GM19468 (cell line): ENCODE measurements at regions not wholly inside any gene's neighbourhood (a gene's known extent, or its start where the extent isn't known, plus 50 kb on each side); places are given as distances from the start of the nearest gene placed in this dataset.
"Not testable (repeated sequence)": the region's sequence is repeated elsewhere in the genome, so short reads cannot be mapped to it uniquely, and the experiment has no call there.

Experiments used
- ATAC-seq: cut with Tn5 transposase; IDR thresholded peaks from one replicate; pipeline ENCODE4 v1.9.1; 2021; ENCODE audit warnings: mild to moderate bottlenecking, moderate library complexity, moderate number of reproducible peaks; ENCODE audit not compliant: unreplicated experiment; ENCODE audit errors: extremely low read depth

GRCh38 chr12:89787763-89788162 lies 79.1 kb upstream of the ATP2B1 start:
- ATAC-seq, result no peak

- ATAC-seq, result no peak
Observed at GRCh38 chr12:89786177-89786810, 77.7 kb upstream of the ATP2B1 start.

GRCh38 chr12:89783359-89784060 lies 74.9 kb upstream of the ATP2B1 start:
- no peak for ATAC-seq

GRCh38 chr12:89782807-89783206 lies 74.2 kb upstream of the ATP2B1 start:
- ATAC-seq, result no peak

GRCh38 chr12:89781946-89782550 lies 73.4 kb upstream of the ATP2B1 start:
- no peak for ATAC-seq

GRCh38 chr12:89781156-89781555 lies 72.5 kb upstream of the ATP2B1 start:
- no peak for ATAC-seq

- no peak for ATAC-seq
Observed at GRCh38 chr12:89779090-89779489, 70.5 kb upstream of the ATP2B1 start.

GRCh38 chr12:89777733-89778379 lies 69.2 kb upstream of the ATP2B1 start:
- ATAC-seq, result no peak

- ATAC-seq, result no peak
Observed at GRCh38 chr12:89775986-89776365, 67.3 kb upstream of the ATP2B1 start.

GRCh38 chr12:89775063-89775985 lies 66.7 kb upstream of the ATP2B1 start:
- ATAC-seq, result no peak

- ATAC-seq, result no peak
Observed at GRCh38 chr12:89774645-89775044, 66.0 kb upstream of the ATP2B1 start.

GRCh38 chr12:89770391-89770790 lies 61.8 kb upstream of the ATP2B1 start:
- no peak for ATAC-seq

- no peak for ATAC-seq
Observed at GRCh38 chr12:89769483-89769818, 60.8 kb upstream of the ATP2B1 start.

- ATAC-seq, result no peak
Observed at GRCh38 chr12:89768586-89769482, 60.2 kb upstream of the ATP2B1 start.

- peak; percentile 23 for ATAC-seq
Observed at GRCh38 chr12:89765959-89766824, 57.6 kb upstream of the ATP2B1 start.

- ATAC-seq, result not testable (repeated sequence)
Observed at GRCh38 chr12:89764164-89764563, 55.5 kb upstream of the ATP2B1 start.

- no peak for ATAC-seq
Observed at GRCh38 chr12:89762498-89763170, 54.0 kb upstream of the ATP2B1 start.

- no peak for ATAC-seq
Observed at GRCh38 chr12:89760783-89761182, 52.1 kb upstream of the ATP2B1 start.
